NCI-H82 treated with DMSO at 0.1 percent for 48 hours (cell line): ENCODE measurements at regions not wholly inside any gene's neighbourhood (a gene's known extent, or its start where the extent isn't known, plus 50 kb on each side); places are given as distances from the start of the nearest gene placed in this dataset.
A peak's percentile ranks its signal among the peaks of the same experiment; 100 is the strongest.
"Not testable (repeated sequence)": the region's sequence is repeated elsewhere in the genome, so short reads cannot be mapped to it uniquely, and the experiment has no call there.

Experiments used
- DNase-seq: peaks from one replicate; lab custom pipeline; 2025; ENCODE audit not compliant: unreplicated experiment; lab: John Stamatoyannopoulos, UW

DNA sequence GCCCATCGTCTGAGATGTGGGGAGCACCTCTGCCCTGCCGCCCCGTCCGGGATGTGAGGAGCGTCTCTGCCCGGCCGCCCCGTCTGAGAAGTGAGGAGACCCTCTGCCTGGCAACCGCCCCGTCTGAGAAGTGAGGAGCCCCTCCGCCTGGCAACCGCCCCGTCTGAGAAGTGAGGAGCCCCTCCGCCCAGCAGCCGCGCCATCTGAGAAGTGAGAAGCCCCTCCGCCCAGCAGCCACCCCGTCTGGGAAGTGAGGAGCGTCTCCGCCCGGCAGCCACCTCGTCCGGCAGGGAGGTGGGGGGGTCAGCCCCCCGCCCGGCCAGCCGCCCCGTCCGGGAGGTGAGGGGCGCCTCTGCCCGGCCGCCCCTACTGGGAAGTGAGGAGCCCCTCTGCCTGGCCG is 267.2 kb downstream of the MEF2C start:
- DNase-seq = not testable (repeated sequence)

DNA sequence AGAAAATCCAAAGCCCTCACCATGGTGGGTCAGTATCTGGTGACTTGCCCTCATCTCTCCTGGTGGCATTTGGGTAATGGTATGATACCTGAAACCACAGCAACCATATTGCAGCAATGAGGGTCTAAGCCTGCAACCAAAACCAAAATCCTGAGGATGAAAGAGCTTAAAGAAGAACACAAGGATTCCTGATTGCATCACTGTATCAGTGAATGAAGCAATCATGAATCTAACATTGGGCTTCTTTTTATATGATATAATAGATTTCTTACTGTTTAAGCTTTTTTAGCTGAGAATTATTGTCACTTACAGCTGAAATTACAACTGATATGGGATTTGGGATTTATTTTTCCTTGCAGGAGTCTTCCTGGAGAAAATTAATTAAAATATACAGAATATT is 269.9 kb downstream of the MEF2C start:
- DNase-seq = no peak

- DNase-seq = no peak
These were observed 272.4 kb downstream of the MEF2C start for GRCh38 chr5:88610586-88610985.

DNA sequence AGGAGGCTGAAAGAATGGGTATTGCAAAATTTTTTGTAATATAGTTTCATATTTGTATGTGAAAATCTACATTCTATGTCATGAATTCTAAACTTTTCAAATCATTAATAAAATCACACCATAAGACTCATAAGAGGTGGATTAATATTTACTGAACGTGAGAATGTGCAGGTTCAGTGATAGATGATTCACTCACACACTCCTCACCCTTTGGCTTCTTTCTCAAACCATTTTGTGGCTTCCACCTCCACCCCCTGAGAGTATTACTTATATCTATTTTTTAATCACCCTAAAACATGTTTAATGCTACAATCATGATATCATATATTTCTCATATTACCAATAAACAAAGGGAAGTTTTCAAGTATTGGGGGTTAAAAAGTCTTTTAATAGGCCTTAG is 275.5 kb downstream of the MEF2C start:
- no peak for DNase-seq

DNA sequence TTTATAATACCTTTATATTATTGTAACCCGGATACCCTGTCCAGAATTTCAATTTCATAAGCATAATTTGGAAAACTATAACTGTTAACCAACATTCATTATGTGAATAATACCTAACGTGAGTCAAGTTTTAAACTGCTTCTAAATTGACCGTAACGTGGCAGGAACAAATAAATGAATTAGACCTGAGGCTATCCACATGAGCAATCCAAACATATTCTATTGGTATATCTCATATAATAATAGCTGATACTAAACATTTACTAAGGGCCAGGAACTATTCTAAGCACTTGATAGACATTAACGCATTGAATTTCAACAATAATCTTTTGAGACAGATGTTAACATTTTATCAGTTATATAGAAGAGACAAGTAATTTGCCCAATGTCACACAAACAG is 276.4 kb downstream of the MEF2C start:
- no peak for DNase-seq

DNA sequence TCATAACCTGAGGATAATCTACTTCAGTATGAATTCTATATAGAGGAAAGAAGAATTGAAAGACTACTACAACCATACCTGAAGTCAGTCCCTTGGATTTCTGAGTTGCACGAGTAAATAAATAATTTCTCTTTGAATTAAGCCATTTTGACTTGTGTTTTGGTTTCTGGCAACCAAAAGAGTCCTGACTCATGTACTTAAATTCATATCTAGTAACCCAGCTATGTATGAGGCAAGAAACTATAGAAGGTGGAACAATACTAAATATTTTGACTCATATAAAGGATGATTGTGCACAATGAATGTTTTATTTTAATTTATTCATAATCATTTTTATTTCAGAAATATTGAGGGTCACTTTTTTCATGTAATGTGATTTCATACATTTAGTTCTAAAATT is 276.8 kb downstream of the MEF2C start:
- no peak for DNase-seq

DNA sequence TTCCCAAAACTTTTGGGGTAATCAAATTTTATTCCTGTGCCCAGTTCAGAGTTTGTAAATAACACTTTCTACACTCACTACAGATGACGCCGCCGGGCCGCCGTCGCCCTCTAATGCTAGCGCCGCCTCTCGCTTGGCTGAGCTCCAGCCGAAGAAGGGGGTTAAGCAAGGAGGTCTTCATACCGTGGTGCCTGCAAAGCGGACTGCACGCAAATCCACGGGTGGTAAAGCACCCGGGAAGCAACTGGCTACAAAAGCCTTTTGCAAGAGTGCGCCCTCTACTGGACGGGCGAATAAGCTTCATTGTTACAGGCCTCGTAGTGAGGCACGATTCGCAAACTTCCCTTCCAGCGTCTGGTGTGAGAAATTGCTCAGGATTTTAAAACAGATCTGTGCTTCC is 280.4 kb downstream of the MEF2C start:
- DNase-seq = no peak

- DNase-seq = no peak
These were observed 288.5 kb downstream of the MEF2C start for GRCh38 chr5:88594441-88594840.

DNA sequence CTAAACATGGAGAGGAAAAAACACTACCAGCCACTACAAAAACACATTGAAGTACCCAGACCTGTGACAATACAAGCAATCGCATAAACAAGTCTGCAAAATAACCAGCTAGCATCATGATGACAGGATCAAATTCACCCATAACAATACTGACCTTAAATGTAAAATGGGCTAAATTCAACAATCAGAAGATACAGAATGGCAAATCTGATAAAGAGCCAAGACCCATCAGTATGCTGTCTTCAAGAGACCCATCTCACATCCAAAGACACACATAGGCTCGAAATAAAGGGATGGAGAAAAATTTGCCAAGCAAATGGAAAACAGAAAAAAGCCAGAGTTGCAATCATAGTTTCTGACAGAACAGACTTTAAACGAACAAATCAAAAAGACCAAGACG is 294.4 kb downstream of the MEF2C start:
- DNase-seq = no peak

DNA sequence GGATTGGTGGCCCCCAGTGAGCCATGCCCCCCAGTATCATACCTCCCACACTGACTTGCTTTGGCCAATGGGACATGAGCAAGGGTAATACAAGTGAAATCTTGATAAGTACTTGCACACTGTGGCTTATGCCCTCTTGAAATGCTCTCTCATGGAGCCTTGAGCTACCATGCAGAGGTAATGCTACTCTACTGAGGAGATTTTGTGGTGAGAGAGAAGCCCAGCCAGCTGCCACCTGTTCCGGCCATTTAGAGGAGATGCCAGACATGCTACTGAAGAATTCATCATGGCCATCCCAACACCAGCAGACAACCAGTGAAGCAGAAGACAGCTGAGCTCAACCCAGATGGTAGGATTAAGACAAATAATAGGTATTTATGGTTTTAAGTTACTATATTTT is 299.5 kb downstream of the MEF2C start:
- no peak for DNase-seq

- no peak for DNase-seq
These were observed 289.7 kb upstream of the TMEM161B start for GRCh38 chr5:88558366-88558765.

- DNase-seq = no peak
These were observed 289.2 kb upstream of the TMEM161B start for GRCh38 chr5:88557881-88558280.

GRCh38 chr5:88557131-88557530 is 288.5 kb upstream of the TMEM161B start:
- DNase-seq = no peak

GRCh38 chr5:88556406-88556805 is 287.8 kb upstream of the TMEM161B start:
- DNase-seq = no peak

DNA sequence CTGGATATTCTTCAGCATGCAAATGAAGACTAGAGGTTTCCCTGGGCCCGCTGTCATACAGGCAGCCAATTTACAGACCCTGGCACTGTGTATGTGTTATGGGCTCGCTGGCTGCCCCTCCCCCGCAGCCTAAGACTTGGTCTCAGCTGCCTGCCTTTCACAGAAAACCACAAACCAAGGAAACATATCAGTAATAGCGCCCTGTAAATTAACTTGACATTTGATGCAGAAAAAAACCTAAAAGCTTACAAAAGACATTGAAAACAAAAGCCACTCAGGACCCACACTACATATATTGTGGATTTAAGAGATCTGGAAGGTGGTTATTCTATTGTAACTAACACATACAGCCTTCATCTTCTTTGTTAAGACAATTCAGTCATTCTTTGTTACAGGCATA is 287.0 kb upstream of the TMEM161B start:
- peak; percentile 13 for DNase-seq

DNA sequence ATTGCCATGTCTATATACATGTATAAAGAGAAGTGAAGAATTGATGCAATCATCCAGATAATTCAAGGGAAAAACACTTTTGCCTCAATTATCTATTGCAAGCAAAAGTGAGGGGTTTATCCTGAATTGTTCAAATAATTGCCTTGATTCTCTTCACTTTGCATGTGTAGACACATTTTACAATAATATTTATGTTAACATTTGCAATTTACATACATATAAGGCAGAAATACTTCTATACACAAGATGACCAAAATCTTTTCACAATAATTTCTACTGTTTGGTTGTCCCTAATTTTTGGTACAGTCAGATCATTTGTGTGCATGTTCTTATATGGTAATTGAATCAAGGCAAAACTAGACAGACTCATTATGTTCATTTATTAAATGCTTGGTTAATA is 285.3 kb upstream of the TMEM161B start:
- DNase-seq = no peak

- DNase-seq = no peak
These were observed 284.7 kb upstream of the TMEM161B start for GRCh38 chr5:88553136-88553875.

GRCh38 chr5:88552426-88552825 is 283.8 kb upstream of the TMEM161B start:
- DNase-seq = no peak

GRCh38 chr5:88551724-88552345 is 283.2 kb upstream of the TMEM161B start:
- DNase-seq = no peak

DNA sequence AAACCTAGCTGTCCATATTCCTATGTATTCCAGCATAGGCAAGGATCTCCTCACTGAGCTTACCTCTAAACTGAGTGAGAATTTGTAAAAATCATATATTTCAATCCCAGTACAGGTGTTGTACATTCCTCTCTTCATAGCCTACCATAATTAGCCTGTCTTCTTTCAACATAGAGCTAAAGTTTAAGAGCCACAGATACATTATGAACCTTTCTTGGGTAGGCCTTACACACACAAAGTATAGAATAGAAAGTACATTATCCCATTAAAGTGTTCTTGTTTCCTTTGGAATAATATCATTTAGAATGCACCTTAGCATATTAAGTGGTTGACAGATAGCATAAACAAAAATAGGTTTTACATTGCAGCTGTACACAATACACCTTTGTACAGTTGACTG is 282.1 kb upstream of the TMEM161B start:
- DNase-seq = no peak

DNA sequence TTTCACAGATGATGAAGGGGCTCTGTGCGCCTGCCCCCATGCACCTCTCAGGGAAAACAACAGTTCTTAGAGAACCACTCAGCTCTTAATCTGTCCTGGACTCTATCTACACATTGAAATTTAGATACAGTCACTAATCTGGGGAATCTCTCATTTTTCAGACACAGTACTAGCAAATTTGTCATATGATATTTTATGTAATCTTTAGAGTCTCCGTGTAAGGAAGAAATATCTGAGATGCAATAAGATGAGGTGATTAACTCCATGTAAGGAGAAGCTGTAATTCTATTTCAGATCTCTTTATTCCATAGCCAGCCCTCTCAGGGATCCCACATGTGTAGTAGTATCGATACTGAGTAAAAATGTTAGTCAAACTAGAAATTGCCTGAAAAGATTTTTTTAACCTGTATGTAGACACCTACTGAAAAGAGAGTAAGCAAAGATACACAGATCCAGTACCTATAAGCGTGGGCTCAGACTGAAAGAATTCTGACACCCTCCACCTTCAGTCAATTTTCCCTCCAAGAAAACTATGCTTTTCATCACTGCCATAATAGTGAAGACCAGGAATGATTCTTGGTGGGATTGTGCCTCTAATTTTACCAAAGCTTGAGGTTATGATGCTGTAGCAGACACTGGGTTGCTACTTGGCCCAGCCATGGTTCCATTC is 279.6 kb upstream of the TMEM161B start:
- DNase-seq = no peak

DNA sequence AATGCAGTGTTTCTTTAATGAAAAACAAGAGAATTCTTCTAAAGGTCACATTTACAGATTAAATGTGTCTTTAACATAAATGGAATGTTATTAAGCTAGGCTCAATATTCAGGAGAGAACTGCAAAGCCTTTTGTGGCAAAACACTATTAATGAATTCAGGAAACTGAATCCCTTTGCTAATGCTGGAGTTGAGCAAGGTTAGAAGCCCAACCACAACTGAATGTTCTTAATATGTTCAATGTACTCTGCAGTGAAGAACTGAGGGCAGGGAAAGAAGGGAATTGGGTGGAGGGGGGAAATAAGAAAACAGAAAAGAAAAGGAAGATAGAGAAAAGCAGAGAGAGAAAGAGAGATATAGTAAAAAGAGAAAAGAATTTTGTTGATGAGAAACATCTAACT is 276.7 kb upstream of the TMEM161B start:
- no peak for DNase-seq
